ENCODE measurements at regions not wholly inside any gene's neighbourhood (a gene's known extent, or its start where the extent isn't known, plus 50 kb on each side); places are given as distances from the start of the nearest gene placed in this dataset.

GRCh38 chr5:89246864-89247263 is 363.9 kb upstream of the MEF2C start:
- TF ChIP-seq, protein P1, sequence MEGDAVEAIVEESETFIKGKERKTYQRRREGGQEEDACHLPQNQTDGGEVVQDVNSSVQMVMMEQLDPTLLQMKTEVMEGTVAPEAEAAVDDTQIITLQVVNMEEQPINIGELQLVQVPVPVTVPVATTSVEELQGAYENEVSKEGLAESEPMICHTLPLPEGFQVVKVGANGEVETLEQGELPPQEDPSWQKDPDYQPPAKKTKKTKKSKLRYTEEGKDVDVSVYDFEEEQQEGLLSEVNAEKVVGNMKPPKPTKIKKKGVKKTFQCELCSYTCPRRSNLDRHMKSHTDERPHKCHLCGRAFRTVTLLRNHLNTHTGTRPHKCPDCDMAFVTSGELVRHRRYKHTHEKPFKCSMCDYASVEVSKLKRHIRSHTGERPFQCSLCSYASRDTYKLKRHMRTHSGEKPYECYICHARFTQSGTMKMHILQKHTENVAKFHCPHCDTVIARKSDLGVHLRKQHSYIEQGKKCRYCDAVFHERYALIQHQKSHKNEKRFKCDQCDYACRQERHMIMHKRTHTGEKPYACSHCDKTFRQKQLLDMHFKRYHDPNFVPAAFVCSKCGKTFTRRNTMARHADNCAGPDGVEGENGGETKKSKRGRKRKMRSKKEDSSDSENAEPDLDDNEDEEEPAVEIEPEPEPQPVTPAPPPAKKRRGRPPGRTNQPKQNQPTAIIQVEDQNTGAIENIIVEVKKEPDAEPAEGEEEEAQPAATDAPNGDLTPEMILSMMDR (IDR thresholded peaks at IDR 0.05): no peak
- TF ChIP-seq ZFX (IDR thresholded peaks at IDR 0.05; ENCODE audit: borderline replicate concordance): no peak
